Fibroblast of pulmonary artery (primary cell): ENCODE measurements at regions not wholly inside any gene's neighbourhood (a gene's known extent, or its start where the extent isn't known, plus 50 kb on each side); places are given as distances from the start of the nearest gene placed in this dataset.
A peak's percentile ranks its signal among the peaks of the same experiment; 100 is the strongest.

Source experiments
- DNase-seq: peaks from one replicate; pipeline ENCODE4 v3.0.0-alpha.2; 2010; ENCODE audit warnings: low read depth
- H3K4me3 ChIP-seq: replicated peaks from 2 replicates; pipeline ENCODE4 v1.5.1; 2011; ENCODE audit warnings: low read depth, mild to moderate bottlenecking, control low read depth, low read length, moderate library complexity
- TF ChIP-seq, protein P1 (sequence below): IDR thresholded peaks from 2 replicates; pipeline ENCODE4 v1.5.1; 2011; ENCODE audit warnings: mild to moderate bottlenecking, control low read depth, low read length, inconsistent platforms; ENCODE audit errors: missing control alignments

- TF ChIP-seq, protein P1, sequence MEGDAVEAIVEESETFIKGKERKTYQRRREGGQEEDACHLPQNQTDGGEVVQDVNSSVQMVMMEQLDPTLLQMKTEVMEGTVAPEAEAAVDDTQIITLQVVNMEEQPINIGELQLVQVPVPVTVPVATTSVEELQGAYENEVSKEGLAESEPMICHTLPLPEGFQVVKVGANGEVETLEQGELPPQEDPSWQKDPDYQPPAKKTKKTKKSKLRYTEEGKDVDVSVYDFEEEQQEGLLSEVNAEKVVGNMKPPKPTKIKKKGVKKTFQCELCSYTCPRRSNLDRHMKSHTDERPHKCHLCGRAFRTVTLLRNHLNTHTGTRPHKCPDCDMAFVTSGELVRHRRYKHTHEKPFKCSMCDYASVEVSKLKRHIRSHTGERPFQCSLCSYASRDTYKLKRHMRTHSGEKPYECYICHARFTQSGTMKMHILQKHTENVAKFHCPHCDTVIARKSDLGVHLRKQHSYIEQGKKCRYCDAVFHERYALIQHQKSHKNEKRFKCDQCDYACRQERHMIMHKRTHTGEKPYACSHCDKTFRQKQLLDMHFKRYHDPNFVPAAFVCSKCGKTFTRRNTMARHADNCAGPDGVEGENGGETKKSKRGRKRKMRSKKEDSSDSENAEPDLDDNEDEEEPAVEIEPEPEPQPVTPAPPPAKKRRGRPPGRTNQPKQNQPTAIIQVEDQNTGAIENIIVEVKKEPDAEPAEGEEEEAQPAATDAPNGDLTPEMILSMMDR = peak; percentile 5
- H3K4me3 ChIP-seq = no peak overlapping the region
- no peak for DNase-seq
Measured at GRCh38 chr18:10032331-10033015, 118.7 kb downstream of the VAPA start.

DNA sequence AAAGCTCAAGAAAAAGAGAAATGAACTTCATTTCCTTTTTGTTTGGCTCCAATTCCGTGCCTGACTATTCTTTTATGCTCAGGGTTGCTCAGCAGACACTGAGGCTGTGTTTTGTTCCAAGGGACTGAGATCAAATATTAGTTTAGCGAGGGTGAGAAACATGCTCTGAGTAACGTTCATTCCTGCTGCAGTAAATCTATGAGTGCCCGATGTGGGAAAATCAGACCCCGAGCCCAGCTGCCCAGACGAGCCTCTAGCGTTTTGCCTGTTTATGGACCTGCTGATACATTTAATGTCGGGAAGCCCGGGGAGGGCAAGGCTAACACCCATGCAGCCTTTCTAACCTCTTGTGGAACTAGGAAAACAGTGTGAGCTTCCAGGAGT lies 119.2 kb downstream of the VAPA start:
- TF ChIP-seq, protein P1 = no peak
- no peak overlapping the region for H3K4me3 ChIP-seq
- no peak for DNase-seq

GRCh38 chr18:10035281-10035991 lies 121.6 kb downstream of the VAPA start:
- H3K4me3 ChIP-seq = no peak overlapping the region
- TF ChIP-seq, protein P1 = no peak
- no peak for DNase-seq

DNA sequence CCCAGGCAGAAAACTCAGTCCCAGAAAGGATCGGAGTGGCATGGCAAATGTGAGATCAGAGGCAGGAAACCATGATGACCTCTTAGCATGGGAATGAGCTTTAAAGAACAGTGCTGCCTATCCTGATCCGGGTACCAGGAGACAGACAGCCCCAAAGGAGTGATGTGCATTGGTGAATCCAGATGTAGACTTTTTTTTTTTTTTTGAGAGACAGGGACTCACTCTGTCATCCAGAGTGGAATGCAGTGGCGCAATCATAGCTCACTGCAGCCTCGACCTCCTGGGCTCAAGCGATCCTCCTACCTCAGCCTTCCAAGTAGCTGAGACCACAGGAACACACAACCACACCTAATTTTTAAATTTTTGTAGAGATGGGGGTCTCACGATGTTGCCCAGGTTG lies 122.7 kb downstream of the VAPA start:
- TF ChIP-seq, protein P1 = no peak
- DNase-seq = no peak
- no peak overlapping the region for H3K4me3 ChIP-seq

GRCh38 chr18:10037181-10037580 lies 123.4 kb downstream of the VAPA start:
- no peak overlapping the region for H3K4me3 ChIP-seq
- no peak for DNase-seq
- TF ChIP-seq, protein P1 = no peak

- H3K4me3 ChIP-seq = no peak overlapping the region
- TF ChIP-seq, protein P1 = no peak
- no peak for DNase-seq
Measured at GRCh38 chr18:10038268-10038667, 124.5 kb downstream of the VAPA start.
